ENCODE measurements at regions not wholly inside any gene's neighbourhood (a gene's known extent, or its start where the extent isn't known, plus 50 kb on each side); places are given as distances from the start of the nearest gene placed in this dataset.
A peak's percentile ranks its signal among the peaks of the same experiment; 100 is the strongest.
"Not testable (repeated sequence)": the region's sequence is repeated elsewhere in the genome, so short reads cannot be mapped to it uniquely, and the experiment has no call there.

GRCh38 chr4:181130317-181130716 is 1112.9 kb upstream of the TENM3 start:
- H3K27me3 Mint-ChIP-seq; H3K27ac Mint-ChIP-seq; ATAC-seq (replicated peaks); H3K36me3 Mint-ChIP-seq (ENCODE audit: low read depth); H3K4me1 Mint-ChIP-seq; H3K4me3 Mint-ChIP-seq: not testable (repeated sequence)
- H3K9me3 Mint-ChIP-seq: peaks cover 31% of the 10 kb centered on the region

GRCh38 chr4:181137351-181137750 is 1105.9 kb upstream of the TENM3 start:
- Mint-ChIP-seq H3K27me3 (peaks cover 11% of the 10 kb centered on the region), H3K9me3 (peaks cover 4% of the 10 kb centered on the region), H3K4me3 (no peak overlapping the region), H3K27ac (no peak overlapping the region), H3K4me1 (no peaks in the 10 kb centered on the region), H3K36me3 (ENCODE audit: low read depth) (no peaks in the 10 kb centered on the region)
- no peak for ATAC-seq (replicated peaks)

- Mint-ChIP-seq H3K4me1 (no peaks in the 10 kb centered on the region), H3K36me3 (ENCODE audit: low read depth) (no peaks in the 10 kb centered on the region), H3K27me3 (peaks cover 11% of the 10 kb centered on the region), H3K27ac (no peak overlapping the region), H3K9me3 (peaks cover 4% of the 10 kb centered on the region), H3K4me3 (no peak overlapping the region)
- ATAC-seq (replicated peaks): no peak
These were observed 1105.1 kb upstream of the TENM3 start for GRCh38 chr4:181138116-181138515.

- H3K9me3 Mint-ChIP-seq: no peaks in the 10 kb centered on the region
- H3K4me3 Mint-ChIP-seq: no peak overlapping the region
- no peak for ATAC-seq (replicated peaks)
- peaks cover 4% of the 10 kb centered on the region for H3K27me3 Mint-ChIP-seq
- H3K36me3 Mint-ChIP-seq (ENCODE audit: low read depth): no peaks in the 10 kb centered on the region
- no peaks in the 10 kb centered on the region for H3K4me1 Mint-ChIP-seq
- H3K27ac Mint-ChIP-seq: no peak overlapping the region
These were observed 1103.1 kb upstream of the TENM3 start for GRCh38 chr4:181140037-181140603.

- Mint-ChIP-seq H3K4me1 (no peaks in the 10 kb centered on the region), H3K4me3 (no peak overlapping the region), H3K27ac (no peak overlapping the region), H3K9me3 (no peaks in the 10 kb centered on the region), H3K36me3 (ENCODE audit: low read depth) (no peaks in the 10 kb centered on the region), H3K27me3 (peaks cover 4% of the 10 kb centered on the region)
- ATAC-seq (replicated peaks): peak; percentile 51
These were observed 1099.8 kb upstream of the TENM3 start for GRCh38 chr4:181143250-181143854.

GRCh38 chr4:181146051-181146450 is 1097.2 kb upstream of the TENM3 start:
- Mint-ChIP-seq H3K4me3 (no peak overlapping the region), H3K36me3 (ENCODE audit: low read depth) (no peaks in the 10 kb centered on the region), H3K27me3 (peaks cover under 1% of the 10 kb centered on the region), H3K4me1 (no peaks in the 10 kb centered on the region), H3K9me3 (no peaks in the 10 kb centered on the region), H3K27ac (no peak overlapping the region)
- no peak for ATAC-seq (replicated peaks)

GRCh38 chr4:181147416-181147951 is 1095.7 kb upstream of the TENM3 start:
- Mint-ChIP-seq H3K9me3 (no peaks in the 10 kb centered on the region), H3K4me3 (no peak overlapping the region), H3K27ac (no peak overlapping the region), H3K36me3 (ENCODE audit: low read depth) (no peaks in the 10 kb centered on the region), H3K27me3 (no peaks in the 10 kb centered on the region), H3K4me1 (no peaks in the 10 kb centered on the region)
- no peak for ATAC-seq (replicated peaks)

- H3K4me3 Mint-ChIP-seq: no peak overlapping the region
- H3K36me3 Mint-ChIP-seq (ENCODE audit: low read depth): no peaks in the 10 kb centered on the region
- no peak overlapping the region for H3K27ac Mint-ChIP-seq
- no peaks in the 10 kb centered on the region for H3K4me1 Mint-ChIP-seq
- H3K27me3 Mint-ChIP-seq: peaks cover 2% of the 10 kb centered on the region
- no peak for ATAC-seq (replicated peaks)
- no peaks in the 10 kb centered on the region for H3K9me3 Mint-ChIP-seq
These were observed 1094.7 kb upstream of the TENM3 start for GRCh38 chr4:181148470-181148869.

GRCh38 chr4:181150191-181150590 is 1093.0 kb upstream of the TENM3 start:
- no peak for ATAC-seq (replicated peaks)
- Mint-ChIP-seq H3K36me3 (ENCODE audit: low read depth) (no peaks in the 10 kb centered on the region), H3K27ac (no peak overlapping the region), H3K4me1 (no peaks in the 10 kb centered on the region), H3K4me3 (no peak overlapping the region), H3K27me3 (peaks cover 3% of the 10 kb centered on the region), H3K9me3 (no peaks in the 10 kb centered on the region)

GRCh38 chr4:181151856-181152255 is 1091.3 kb upstream of the TENM3 start:
- Mint-ChIP-seq H3K27me3 (peaks cover 3% of the 10 kb centered on the region), H3K27ac (no peak overlapping the region), H3K4me3 (no peak overlapping the region), H3K9me3 (no peaks in the 10 kb centered on the region), H3K4me1 (no peaks in the 10 kb centered on the region), H3K36me3 (ENCODE audit: low read depth) (no peaks in the 10 kb centered on the region)
- no peak for ATAC-seq (replicated peaks)

- no peak overlapping the region for H3K4me3 Mint-ChIP-seq
- H3K27me3 Mint-ChIP-seq: peaks cover 8% of the 10 kb centered on the region
- H3K27ac Mint-ChIP-seq: no peak overlapping the region
- no peak for ATAC-seq (replicated peaks)
- H3K36me3 Mint-ChIP-seq (ENCODE audit: low read depth): no peaks in the 10 kb centered on the region
- no peaks in the 10 kb centered on the region for H3K9me3 Mint-ChIP-seq
- no peaks in the 10 kb centered on the region for H3K4me1 Mint-ChIP-seq
These were observed 1085.6 kb upstream of the TENM3 start for GRCh38 chr4:181157647-181158046.

GRCh38 chr4:181158971-181159370 is 1084.2 kb upstream of the TENM3 start:
- Mint-ChIP-seq H3K27ac (no peak overlapping the region), H3K9me3 (no peaks in the 10 kb centered on the region), H3K36me3 (ENCODE audit: low read depth) (no peaks in the 10 kb centered on the region), H3K4me1 (no peaks in the 10 kb centered on the region), H3K27me3 (peaks cover 4% of the 10 kb centered on the region), H3K4me3 (no peak overlapping the region)
- no peak for ATAC-seq (replicated peaks)

- no peaks in the 10 kb centered on the region for H3K9me3 Mint-ChIP-seq
- no peaks in the 10 kb centered on the region for H3K36me3 Mint-ChIP-seq (ENCODE audit: low read depth)
- H3K4me1 Mint-ChIP-seq: no peaks in the 10 kb centered on the region
- no peak overlapping the region for H3K27ac Mint-ChIP-seq
- H3K4me3 Mint-ChIP-seq: no peak overlapping the region
- H3K27me3 Mint-ChIP-seq: peaks cover 4% of the 10 kb centered on the region
- ATAC-seq (replicated peaks): no peak
These were observed 1081.5 kb upstream of the TENM3 start for GRCh38 chr4:181161669-181162068.

- Mint-ChIP-seq H3K36me3 (ENCODE audit: low read depth) (no peaks in the 10 kb centered on the region), H3K27ac (no peak overlapping the region), H3K27me3 (peaks cover 4% of the 10 kb centered on the region), H3K4me3 (no peak overlapping the region), H3K4me1 (no peaks in the 10 kb centered on the region), H3K9me3 (no peaks in the 10 kb centered on the region)
- no peak for ATAC-seq (replicated peaks)
These were observed 1080.9 kb upstream of the TENM3 start for GRCh38 chr4:181162266-181162665.

GRCh38 chr4:181162676-181163075 is 1080.5 kb upstream of the TENM3 start:
- Mint-ChIP-seq H3K27me3 (peaks cover 4% of the 10 kb centered on the region), H3K36me3 (ENCODE audit: low read depth) (no peaks in the 10 kb centered on the region), H3K9me3 (no peaks in the 10 kb centered on the region), H3K27ac (no peak overlapping the region), H3K4me3 (no peak overlapping the region), H3K4me1 (no peaks in the 10 kb centered on the region)
- no peak for ATAC-seq (replicated peaks)
